ENCODE measurements at regions not wholly inside any gene's neighbourhood (a gene's known extent, or its start where the extent isn't known, plus 50 kb on each side); places are given as distances from the start of the nearest gene placed in this dataset.

GRCh38 chr5:61232490-61233050 is 70.3 kb upstream of the SMIM15 start (continued):
- TF ChIP-seq MAFF (IDR thresholded peaks at IDR 0.05; ENCODE audit: low read depth, low read length): no peak
- TF ChIP-seq SOX13 (IDR thresholded peaks at IDR 0.05): no peak
- TF ChIP-seq SOX13 (CRISPR knock-in tag; conservative IDR thresholded peaks at IDR 0.05 in 1 of 2, IDR thresholded peaks at IDR 0.05 in 1 of 2): no peak
- no peak for TF ChIP-seq CBX5 (CRISPR knock-in tag; IDR thresholded peaks at IDR 0.05; ENCODE audit: borderline replicate concordance)
- no peak for TF ChIP-seq ATF2 (CRISPR knock-in tag; IDR thresholded peaks at IDR 0.05)
- no peak for TF ChIP-seq NFE2 (CRISPR knock-in tag; IDR thresholded peaks at IDR 0.05)

DNA sequence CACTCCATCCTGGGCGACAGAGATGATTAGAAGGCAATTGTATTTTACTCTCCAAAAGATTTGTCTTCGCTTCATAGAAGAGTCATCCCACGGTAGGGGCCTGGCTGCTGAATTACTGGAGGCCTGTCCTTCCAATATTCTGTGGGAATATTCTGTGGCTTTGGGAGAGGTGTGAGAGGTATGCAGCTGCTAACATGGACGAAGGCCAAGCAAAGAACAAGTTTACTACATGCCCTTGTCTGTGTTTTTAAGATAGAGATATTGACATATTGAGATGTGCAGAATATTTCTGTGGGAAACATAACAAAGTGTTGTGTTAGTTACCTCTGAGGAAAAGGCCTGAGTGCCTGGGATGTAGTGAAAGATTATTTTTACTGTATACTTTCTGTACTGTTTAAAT is 71.8 kb upstream of the SMIM15 start:
- ATAC-seq (no peak), DNase-seq (ENCODE audit: low spot score) (no peak), FAIRE-seq (no peak)
- CTCF ChIA-PET (ENCODE audit: low intra/inter-chr PET ratio, low total read pairs): no interaction called here
- TF ChIP-seq HNRNPL (IDR thresholded peaks at IDR 0.05; ENCODE audit: low read depth, low read length) (no peak), ZBTB2 (CRISPR knock-in tag; IDR thresholded peaks at IDR 0.05; ENCODE audit: low read depth) (no peak), ZUFSP (CRISPR knock-in tag; IDR thresholded peaks at IDR 0.05; ENCODE audit: borderline replicate concordance) (no peak), HOXA7 (CRISPR knock-in tag; IDR thresholded peaks at IDR 0.05) (no peak)
- TF ChIP-seq, protein P1, sequence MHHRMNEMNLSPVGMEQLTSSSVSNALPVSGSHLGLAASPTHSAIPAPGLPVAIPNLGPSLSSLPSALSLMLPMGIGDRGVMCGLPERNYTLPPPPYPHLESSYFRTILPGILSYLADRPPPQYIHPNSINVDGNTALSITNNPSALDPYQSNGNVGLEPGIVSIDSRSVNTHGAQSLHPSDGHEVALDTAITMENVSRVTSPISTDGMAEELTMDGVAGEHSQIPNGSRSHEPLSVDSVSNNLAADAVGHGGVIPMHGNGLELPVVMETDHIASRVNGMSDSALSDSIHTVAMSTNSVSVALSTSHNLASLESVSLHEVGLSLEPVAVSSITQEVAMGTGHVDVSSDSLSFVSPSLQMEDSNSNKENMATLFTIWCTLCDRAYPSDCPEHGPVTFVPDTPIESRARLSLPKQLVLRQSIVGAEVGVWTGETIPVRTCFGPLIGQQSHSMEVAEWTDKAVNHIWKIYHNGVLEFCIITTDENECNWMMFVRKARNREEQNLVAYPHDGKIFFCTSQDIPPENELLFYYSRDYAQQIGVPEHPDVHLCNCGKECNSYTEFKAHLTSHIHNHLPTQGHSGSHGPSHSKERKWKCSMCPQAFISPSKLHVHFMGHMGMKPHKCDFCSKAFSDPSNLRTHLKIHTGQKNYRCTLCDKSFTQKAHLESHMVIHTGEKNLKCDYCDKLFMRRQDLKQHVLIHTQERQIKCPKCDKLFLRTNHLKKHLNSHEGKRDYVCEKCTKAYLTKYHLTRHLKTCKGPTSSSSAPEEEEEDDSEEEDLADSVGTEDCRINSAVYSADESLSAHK (CRISPR knock-in tag; IDR thresholded peaks at IDR 0.05; ENCODE audit: borderline replicate concordance): no peak
- H3K9me3 ChIP-seq (ENCODE audit: low read length): no peaks in the 10 kb centered on the region; the same call in 1 of the 2 replicates
- no TSS peak for BruUV-seq (replicated peaks)
- no peak overlapping the region for H3K27ac ChIP-seq (ENCODE audit: extremely low read length, insufficient read depth, low read length)
- no peak overlapping the region for H3K4me3 ChIP-seq (replicated peaks in 1 of 3; ENCODE audit: insufficient read depth in 1 of 3, low read depth in 2 of 3, low read length in 3 of 3)
- 28% methylated on average over 4 of the region's 4 CpGs for WGBS (ENCODE audit: low lambda C conversion rate)
- H3K9ac ChIP-seq (ENCODE audit: insufficient read depth, low read depth, low read length): no peak overlapping the region
- in situ Hi-C loops (cut with HindIII; ENCODE audit: extremely low pct_ligation_motif_present, low pct_unique_long_range_greater_than_20kb): no loop called here
- H4K20me1 ChIP-seq (ENCODE audit: insufficient read depth, low read length): no peaks in the 10 kb centered on the region
- H3K79me2 ChIP-seq (ENCODE audit: insufficient read depth, low read length): no peaks in the 10 kb centered on the region
- peaks cover 0 to 7% of the 10 kb centered on the region in 2 experiments; a peak in 1 of 5 replicates for H3K27me3 ChIP-seq (ENCODE audit: control insufficient read depth in 1 of 2, insufficient read depth in 2 of 2, low read length in 2 of 2)
- no peak overlapping the region for H3K4me2 ChIP-seq (ENCODE audit: low read depth, low read length)
- intact Hi-C loops (cut with micrococcal nuclease; ENCODE audit: unreplicated experiment): no loop called here
- no peaks in the 10 kb centered on the region for H3K4me1 ChIP-seq (ENCODE audit: insufficient read depth, low read length)
- no peak overlapping the region for H2AFZ ChIP-seq (ENCODE audit: low read length)
- POLR2A ChIA-PET: no interaction called here
- H3K36me3 ChIP-seq (replicated peaks in 1 of 2; ENCODE audit: control insufficient read depth in 1 of 2, insufficient read depth in 2 of 2, low read length in 2 of 2): no peaks in the 10 kb centered on the region
